ENCODE measurements at regions not wholly inside any gene's neighbourhood (a gene's known extent, or its start where the extent isn't known, plus 50 kb on each side); places are given as distances from the start of the nearest gene placed in this dataset.

- no peak overlapping the region for H3K9ac ChIP-seq (replicated peaks; ENCODE audit: extremely low read depth, insufficient read depth, low read length)
- no TSS peak for BruUV-seq (replicated peaks)
- no peak overlapping the region for H3K4me2 ChIP-seq (ENCODE audit: insufficient read depth, low read length)
- H3K9me1 ChIP-seq (replicated peaks; ENCODE audit: control insufficient read depth, extremely low read depth, insufficient read depth, low read length), result no peaks in the 10 kb centered on the region
- H4K20me1 ChIP-seq (replicated peaks; ENCODE audit: control insufficient read depth, extremely low read depth, insufficient read depth, low read length), result no peaks in the 10 kb centered on the region
- no peak overlapping the region for H2AFZ ChIP-seq (ENCODE audit: low read depth, low read length)
- H3K79me2 ChIP-seq (ENCODE audit: control insufficient read depth, insufficient read depth, low read length), result no peaks in the 10 kb centered on the region
- ChIA-PET POLR2A (no interaction called here), CTCF (no interaction called here)
- intact Hi-C loops (cut with micrococcal nuclease), result no loop called here
- peaks cover 2% of the 10 kb centered on the region for H3K9me3 ChIP-seq (replicated peaks; ENCODE audit: control insufficient read depth, insufficient read depth, low read length)
- H3K4me3 ChIP-seq (replicated peaks in 1 of 3; ENCODE audit: insufficient read depth in 1 of 3, low read depth in 1 of 3, low read length in 3 of 3), result no peak overlapping the region
- no peak for DNase-seq (ENCODE audit: low read depth, low spot score)
- H3K27ac ChIP-seq (ENCODE audit: insufficient read depth, low read depth, low read length), result no peak overlapping the region
- H3K4me1 ChIP-seq (ENCODE audit: control insufficient read depth, extremely low read depth, insufficient read depth, low read length), result no peaks in the 10 kb centered on the region
- no peak for TF ChIP-seq FOS (IDR thresholded peaks at IDR 0.05; ENCODE audit: borderline replicate concordance, insufficient read depth, low read length)
- no peak for TF ChIP-seq GATA2 (IDR thresholded peaks at IDR 0.05; ENCODE audit: insufficient read depth, insufficient read length, low read depth, low read length)
- no peak for TF ChIP-seq JUN (IDR thresholded peaks at IDR 0.05; ENCODE audit: borderline replicate concordance, insufficient read depth, insufficient read length, low read depth)
- no peak for TF ChIP-seq EZH2 (IDR thresholded peaks at IDR 0.05; ENCODE audit: borderline replicate concordance, low read depth, low read length, severe bottlenecking)
- no peak for TF ChIP-seq POLR2A (IDR thresholded peaks at IDR 0.05; ENCODE audit: low read depth, low read length)
- no peak for TF ChIP-seq MAX (IDR thresholded peaks at IDR 0.05; ENCODE audit: insufficient read depth, insufficient read length)
- TF ChIP-seq POLR2AphosphoS5 (IDR thresholded peaks at IDR 0.05; ENCODE audit: insufficient read depth, low read depth, low read length), result no peak
- no peak for TF ChIP-seq MYC (IDR thresholded peaks at IDR 0.05; ENCODE audit: low read depth, low read length)
- no peak for TF ChIP-seq CTCF (IDR thresholded peaks at IDR 0.05; ENCODE audit: extremely low read depth in 1 of 2, insufficient read depth in 1 of 2, low read depth in 1 of 2, low read length in 2 of 2)
- H3K36me3 ChIP-seq (ENCODE audit: control insufficient read depth in 2 of 2, extremely low read depth in 1 of 2, insufficient read depth in 2 of 2, low read length in 2 of 2), result no peaks in the 10 kb centered on the region
- dilution Hi-C loops (cut with MboI; ENCODE audit: extremely low pct_ligation_motif_present, low sequenced_read_pairs), result no loop called here
- no peak for FAIRE-seq
- no peaks in the 10 kb centered on the region for H3K27me3 ChIP-seq (ENCODE audit: control insufficient read depth in 2 of 2, insufficient read depth in 2 of 2, low read length in 2 of 2)
Observed at GRCh38 chr10:9910446-9910845, 1107.2 kb upstream of the CELF2 start.

Measured in endothelial cell of umbilical vein (primary cell).